ENCODE measurements at regions not wholly inside any gene's neighbourhood (a gene's known extent, or its start where the extent isn't known, plus 50 kb on each side); places are given as distances from the start of the nearest gene placed in this dataset.

- TF ChIP-seq FOS (IDR thresholded peaks at IDR 0.05; ENCODE audit: low read depth, low read length) (no peak), CTCF (conservative IDR thresholded peaks at IDR 0.05; ENCODE audit: low read depth, low read length) (no peak), USF2 (IDR thresholded peaks at IDR 0.05; ENCODE audit: low read depth, low read length) (no peak), RFX5 (IDR thresholded peaks at IDR 0.05; ENCODE audit: low read depth, low read length) (no peak), RAD21 (IDR thresholded peaks at IDR 0.05; ENCODE audit: low read length) (no peak), RCOR1 (IDR thresholded peaks at IDR 0.05; ENCODE audit: insufficient replicate concordance, low read length) (no peak), POLR2A (IDR thresholded peaks at IDR 0.05; ENCODE audit: low read depth, low read length) (no peak), MXI1 (IDR thresholded peaks at IDR 0.05; ENCODE audit: borderline replicate concordance, low read depth, low read length) (no peak)
These were observed 52.7 kb upstream of the TM9SF2 start for GRCh38 chr13:99448546-99448945.
